HG02870 (cell line): ENCODE measurements at regions not wholly inside any gene's neighbourhood (a gene's known extent, or its start where the extent isn't known, plus 50 kb on each side); places are given as distances from the start of the nearest gene placed in this dataset.
"Not testable (repeated sequence)": the region's sequence is repeated elsewhere in the genome, so short reads cannot be mapped to it uniquely, and the experiment has no call there.

Experiments
- ATAC-seq: cut with Tn5 transposase; IDR thresholded peaks from one replicate; pipeline ENCODE4 v1.9.1; 2021; ENCODE audit warnings: mild to moderate bottlenecking, moderate library complexity; ENCODE audit not compliant: unreplicated experiment

GRCh38 chr1:116850436-116850835 is 59.3 kb upstream of the PTGFRN start:
- ATAC-seq, result no peak

- not testable (repeated sequence) for ATAC-seq
Measured at GRCh38 chr1:116851189-116851588, 58.5 kb upstream of the PTGFRN start.

- ATAC-seq, result no peak
Measured at GRCh38 chr1:116851846-116852245, 57.9 kb upstream of the PTGFRN start.

- no peak for ATAC-seq
Measured at GRCh38 chr1:116852367-116852766, 57.3 kb upstream of the PTGFRN start.

- ATAC-seq, result no peak
Measured at GRCh38 chr1:116852910-116853309, 56.8 kb upstream of the PTGFRN start.

GRCh38 chr1:116853680-116854402 is 55.9 kb upstream of the PTGFRN start:
- ATAC-seq, result no peak

- ATAC-seq, result no peak
Measured at GRCh38 chr1:116854403-116854690, 55.4 kb upstream of the PTGFRN start.

GRCh38 chr1:116854716-116855115 is 55.0 kb upstream of the PTGFRN start:
- ATAC-seq, result no peak

GRCh38 chr1:116855191-116855619 is 54.5 kb upstream of the PTGFRN start:
- ATAC-seq, result no peak

GRCh38 chr1:116855773-116856201 is 53.9 kb upstream of the PTGFRN start:
- no peak for ATAC-seq

GRCh38 chr1:116856312-116856711 is 53.4 kb upstream of the PTGFRN start:
- ATAC-seq, result no peak

- ATAC-seq, result no peak
Measured at GRCh38 chr1:116857092-116857491, 52.6 kb upstream of the PTGFRN start.
